Body of pancreas (tissue), 4 donors: ENCODE measurements at regions not wholly inside any gene's neighbourhood (a gene's known extent, or its start where the extent isn't known, plus 50 kb on each side); places are given as distances from the start of the nearest gene placed in this dataset.

Source experiments
- ATAC-seq: fragments of 150-250 bp; one replicate; pipeline ENCODE4 v1.9.1; 2016
- DNase-seq, 4 donors: peaks; one replicate each; pipeline ENCODE4 v3.0.0-alpha.2; 2019
- H3K27ac ChIP-seq, 4 donors: fragments of 200-600 bp; sonication (generic); 1 replicate in 3 of 4; 2 replicates in 1 of 4; pipeline versions ENCODE4 v1.5.1 to v1.6.1; 2016 to 2019; ENCODE audit warnings: mild to moderate bottlenecking in 1 of 4, mixed read lengths in 1 of 4, moderate library complexity in 1 of 4
- H3K27me3 ChIP-seq, 2 donors: fragments of 200-600 bp; sonication (generic); one replicate each; pipeline ENCODE4 v1.6.0; 2016; ENCODE audit warnings: mild to moderate bottlenecking in 1 of 2
- H3K36me3 ChIP-seq, 2 donors: fragments of 200-600 bp; sonication (generic); replicated peaks in 1 of 2; 2 replicates each; pipeline ENCODE4 v1.5.1; 2016; ENCODE audit warnings: low read depth in 2 of 2; ENCODE audit not compliant: insufficient read depth in 1 of 2
- H3K4me1 ChIP-seq: fragments of 200-600 bp; sonication (generic); one replicate; pipeline ENCODE4 v1.6.0; 2016
- H3K4me3 ChIP-seq, 2 donors: fragments of 200-600 bp; sonication (generic); 1 replicate in 1 of 2; 2 replicates in 1 of 2; pipeline ENCODE4 v1.5.1; 2016 to 2019
- H3K9me3 ChIP-seq, 3 donors: fragments of 200-600 bp; sonication (generic); 1 replicate in 2 of 3; 2 replicates in 1 of 3; pipeline ENCODE4 v1.5.1; 2016
- CTCF ChIP-seq, 7 experiments: fragments of 450-650 bp in 4 of 7; fragments of 200-600 bp in 3 of 7; sonication (generic) in 3 of 7; IDR thresholded peaks; one replicate each; pipeline ENCODE4 v1.5.1; 2016 to 2019; ENCODE audit warnings: antibody characterized with exemption in 7 of 7
- POLR2A ChIP-seq, 3 donors: fragments of 450-650 bp; IDR thresholded peaks; one replicate each; pipeline ENCODE4 v1.6.1; 2016; ENCODE audit warnings: antibody characterized with exemption in 3 of 3, mild to moderate bottlenecking in 2 of 3
- WGBS, 2 donors: methylation state at CpG; one replicate each; pipeline ENCODE4 v1.1.5; 2017; 5-methylcytosine and 5-hydroxymethylcytosine counted together
- intact Hi-C: fragments of 100-400 bp; cut with DNase I; formaldehyde crosslinking; loops from one replicate; pipeline ENCODE4 v1.15.1; 2023

GRCh38 chr14:81839056-81839455 is 305.4 kb upstream of the SEL1L start:
- Histone ChIP-seq H3K4me1 (no peaks in the 10 kb centered on the region), H3K27ac (no peak overlapping the region), H3K27me3 (no peaks in the 10 kb centered on the region), H3K9me3 (peaks cover 0 to 10% (median 0%) of the 10 kb centered on the region in 3 donors), H3K36me3 (no peaks in the 10 kb centered on the region), H3K4me3 (no peak overlapping the region)
- ATAC-seq (no peak), DNase-seq (no peak)
- WGBS, 2 donors = 61 to 67% methylated on average over 2 of the region's 2 CpGs
- intact Hi-C loops = no loop called here
- TF ChIP-seq CTCF (IDR thresholded peaks at IDR 0.05) (no peak), POLR2A (IDR thresholded peaks at IDR 0.05) (no peak)

GRCh38 chr14:81841346-81841745 is 307.7 kb upstream of the SEL1L start:
- no peak for ATAC-seq
- intact Hi-C loops = no loop called here
- WGBS, 2 donors = 83 to 86% methylated on average over 5 of the region's 5 CpGs

GRCh38 chr14:81849714-81850113 is 316.1 kb upstream of the SEL1L start:
- no peak for DNase-seq
- Histone ChIP-seq H3K4me3 (no peak overlapping the region), H3K27me3 (no peaks in the 10 kb centered on the region), H3K4me1 (no peaks in the 10 kb centered on the region), H3K27ac (no peak overlapping the region), H3K9me3 (peaks cover 0 to 3% (median 0%) of the 10 kb centered on the region in 3 donors), H3K36me3 (no peaks in the 10 kb centered on the region)
- WGBS, 2 donors = 54 to 58% methylated on average over 3 of the region's 3 CpGs
- TF ChIP-seq CTCF (IDR thresholded peaks at IDR 0.05) (no peak), POLR2A (IDR thresholded peaks at IDR 0.05) (no peak)
- ATAC-seq = no peak
- intact Hi-C loops = no loop called here

More at GRCh38 chr14:81841346-81841745, 307.7 kb upstream of the SEL1L start:
- TF ChIP-seq POLR2A (IDR thresholded peaks at IDR 0.05) = no peak
- no peak for TF ChIP-seq CTCF (IDR thresholded peaks at IDR 0.05)
- no peaks in the 10 kb centered on the region for H3K4me1 ChIP-seq
- no peak overlapping the region for H3K27ac ChIP-seq
- no peak for DNase-seq
- H3K9me3 ChIP-seq = peaks cover 0 to 5% (median 0%) of the 10 kb centered on the region in 3 donors
- no peaks in the 10 kb centered on the region for H3K27me3 ChIP-seq
- H3K36me3 ChIP-seq = no peaks in the 10 kb centered on the region
- H3K4me3 ChIP-seq = no peak overlapping the region

GRCh38 chr14:81855007-81855406 is 321.4 kb upstream of the SEL1L start:
- Histone ChIP-seq H3K36me3 (no peaks in the 10 kb centered on the region), H3K9me3 (peaks cover 0 to 18% (median 0%) of the 10 kb centered on the region in 3 donors), H3K27ac (no peak overlapping the region), H3K27me3 (no peaks in the 10 kb centered on the region), H3K4me1 (no peaks in the 10 kb centered on the region), H3K4me3 (no peak overlapping the region)
- TF ChIP-seq CTCF (IDR thresholded peaks at IDR 0.05) (no peak), POLR2A (IDR thresholded peaks at IDR 0.05) (no peak)
- DNase-seq (no peak), ATAC-seq (no peak)
- intact Hi-C loops = no loop called here
- 60 to 73% methylated on average over 2 of the region's 2 CpGs for WGBS, 2 donors

- 35 to 45% methylated on average over 2 of the region's 2 CpGs for WGBS, 2 donors
- H3K27me3 ChIP-seq = no peaks in the 10 kb centered on the region
- peaks cover 0 to 18% (median 0%) of the 10 kb centered on the region in 3 donors for H3K9me3 ChIP-seq
- no peak overlapping the region for H3K4me3 ChIP-seq
- TF ChIP-seq CTCF (IDR thresholded peaks at IDR 0.05) (no peak), POLR2A (IDR thresholded peaks at IDR 0.05) (no peak)
- no peak for DNase-seq
- no peaks in the 10 kb centered on the region for H3K36me3 ChIP-seq
- H3K4me1 ChIP-seq = no peaks in the 10 kb centered on the region
- intact Hi-C loops = no loop called here
- no peak for ATAC-seq
- no peak overlapping the region for H3K27ac ChIP-seq
Observed at GRCh38 chr14:81859046-81859445, 325.4 kb upstream of the SEL1L start.
